HFF-Myc (cell line): ENCODE measurements at regions not wholly inside any gene's neighbourhood (a gene's known extent, or its start where the extent isn't known, plus 50 kb on each side); places are given as distances from the start of the nearest gene placed in this dataset.

Source experiments
- DNase-seq: peaks from one replicate; pipeline ENCODE4 v3.0.0-alpha.2; 2011; ENCODE audit warnings: low read depth; ENCODE audit errors: extremely low read depth
- H3K4me3 ChIP-seq: replicated peaks from 2 replicates; pipeline ENCODE4 v1.5.1; 2011; ENCODE audit warnings: low read depth, mild to moderate bottlenecking, control low read depth, low read length
- CTCF ChIP-seq: IDR thresholded peaks from 2 replicates; pipeline ENCODE4 v1.5.1; 2012; ENCODE audit warnings: mild to moderate bottlenecking, low read depth, low read length, control low read depth; ENCODE audit errors: missing control alignments

DNA sequence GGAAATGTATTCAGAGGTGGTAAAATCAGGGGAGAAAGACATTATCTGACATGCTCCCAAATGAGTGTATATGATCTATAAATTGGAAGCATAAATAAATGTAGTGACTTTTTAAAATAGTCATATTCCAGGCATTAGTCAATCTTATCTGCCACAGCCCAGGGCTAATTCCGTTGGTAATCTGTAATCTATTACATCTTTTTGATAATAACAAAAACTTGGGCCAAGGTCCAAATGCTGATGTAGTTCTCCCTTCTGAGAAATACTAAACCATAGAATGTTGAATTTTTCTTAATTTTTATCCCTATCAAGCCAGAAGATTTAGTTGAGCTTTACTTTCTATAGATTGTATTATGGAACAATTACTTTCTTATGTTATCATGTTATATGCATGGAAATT, 1279.8 kb downstream of the EPHA7 start:
- DNase-seq = no peak
- TF ChIP-seq CTCF = no peak
- H3K4me3 ChIP-seq = no peak overlapping the region

DNA sequence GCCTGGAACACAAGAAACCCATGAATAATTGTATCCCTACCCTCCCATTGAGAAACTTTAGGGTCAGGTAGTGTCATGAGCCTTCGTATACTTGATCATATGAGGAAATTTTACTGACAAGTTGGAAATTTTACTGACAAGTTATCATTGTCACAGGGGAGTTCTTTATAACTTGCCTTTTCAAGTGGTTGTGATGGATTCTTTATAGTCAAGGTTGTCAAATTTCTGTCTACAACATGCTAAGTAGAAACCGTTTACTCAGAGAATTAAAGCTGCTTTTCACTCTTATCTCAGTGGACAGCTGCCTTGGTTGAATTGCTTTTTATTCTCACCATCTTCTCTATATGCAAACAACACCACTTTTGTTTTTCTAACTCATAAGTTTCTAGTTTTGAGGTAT, 1286.4 kb downstream of the EPHA7 start:
- no peak overlapping the region for H3K4me3 ChIP-seq

GRCh38 chr6:92132457-92132856, 1286.9 kb downstream of the EPHA7 start:
- TF ChIP-seq CTCF = no peak
- no peak for DNase-seq
- H3K4me3 ChIP-seq = no peak overlapping the region

More for the DNA sequence above, 1286.4 kb downstream of the EPHA7 start:
- no peak for TF ChIP-seq CTCF
- DNase-seq = no peak

- DNase-seq = no peak
- no peak for TF ChIP-seq CTCF
- no peak overlapping the region for H3K4me3 ChIP-seq
Measured at GRCh38 chr6:92130944-92131343, 1288.4 kb downstream of the EPHA7 start.

GRCh38 chr6:92126983-92127382, 1292.4 kb downstream of the EPHA7 start:
- DNase-seq = no peak
- TF ChIP-seq CTCF = no peak

GRCh38 chr6:92126088-92126487, 1293.3 kb downstream of the EPHA7 start:
- DNase-seq = no peak
- no peak for TF ChIP-seq CTCF

More at GRCh38 chr6:92126983-92127382, 1292.4 kb downstream of the EPHA7 start:
- H3K4me3 ChIP-seq = no peak overlapping the region

GRCh38 chr6:92125681-92126080, 1293.7 kb downstream of the EPHA7 start:
- no peak overlapping the region for H3K4me3 ChIP-seq
- DNase-seq = no peak
- no peak for TF ChIP-seq CTCF

More at GRCh38 chr6:92126088-92126487, 1293.3 kb downstream of the EPHA7 start:
- no peak overlapping the region for H3K4me3 ChIP-seq
